Uterus (tissue), 3 donors: ENCODE measurements at regions not wholly inside any gene's neighbourhood (a gene's known extent, or its start where the extent isn't known, plus 50 kb on each side); places are given as distances from the start of the nearest gene placed in this dataset.

ENCODE experiments used
- DNase-seq, 2 donors: peaks; one replicate each; pipeline ENCODE4 v3.0.0-alpha.2; 2019 to 2020
- H3K27ac ChIP-seq, 2 donors: fragments of 200-600 bp; sonication (generic); 1 replicate in 1 of 2; 2 replicates in 1 of 2; pipeline ENCODE4 v1.5.1; 2016 to 2018
- H3K27me3 ChIP-seq, 2 donors: fragments of 200-600 bp; sonication (generic); one replicate each; pipeline ENCODE4 v1.5.1; 2018 to 2019; ENCODE audit warnings: control low read depth in 1 of 2
- H3K36me3 ChIP-seq, 2 donors: fragments of 200-600 bp; sonication (generic); one replicate each; pipeline ENCODE4 v1.5.1; 2019; ENCODE audit warnings: control low read depth in 1 of 2
- H3K4me1 ChIP-seq, 2 donors: fragments of 200-600 bp; sonication (generic); one replicate each; pipeline ENCODE4 v1.5.1; 2018 to 2019; ENCODE audit warnings: control low read depth in 1 of 2
- H3K4me3 ChIP-seq, 2 donors: fragments of 200-600 bp; sonication (generic); 1 replicate in 1 of 2; 2 replicates in 1 of 2; pipeline ENCODE4 v1.5.1; 2018 to 2019; ENCODE audit warnings: mild to moderate bottlenecking in 1 of 2
- H3K9me3 ChIP-seq, 2 donors: fragments of 200-600 bp; sonication (generic); one replicate each; pipeline ENCODE4 v1.5.1; 2019; ENCODE audit warnings: control low read depth in 1 of 2
- CTCF ChIP-seq, 4 experiments: fragments of 200-600 bp in 2 of 4; fragments of 450-650 bp in 2 of 4; sonication (generic) in 2 of 4; IDR thresholded peaks; one replicate each; pipeline ENCODE4 v1.5.1; 2016 to 2019; ENCODE audit warnings: antibody characterized with exemption in 4 of 4, mild to moderate bottlenecking in 2 of 4, moderate library complexity in 1 of 4
- POLR2A ChIP-seq, 2 donors: fragments of 450-650 bp; IDR thresholded peaks; one replicate each; pipeline ENCODE4 v1.6.1; 2016; ENCODE audit warnings: antibody characterized with exemption in 2 of 2, mild to moderate bottlenecking in 1 of 2, moderate library complexity in 1 of 2
- intact Hi-C: fragments of 100-400 bp; cut with DNase I; formaldehyde crosslinking; loops from one replicate; pipeline ENCODE4 v1.15.1; 2023; ENCODE audit warnings: low total_unique reads
- donor health status: DM: yes; HTN: yes; CAD: no.

- Histone ChIP-seq H3K27me3 (no peaks in the 10 kb centered on the region), H3K27ac (no peak overlapping the region), H3K4me1 (no peaks in the 10 kb centered on the region), H3K4me3 (no peak overlapping the region), H3K36me3 (no peaks in the 10 kb centered on the region), H3K9me3 (no peaks in the 10 kb centered on the region)
- intact Hi-C loops: no loop called here
- DNase-seq: no peak
- no peak for TF ChIP-seq POLR2A (IDR thresholded peaks at IDR 0.05)
These were observed 761.6 kb upstream of the SEMA6A start for GRCh38 chr5:117336208-117336607.

- Histone ChIP-seq H3K36me3 (no peaks in the 10 kb centered on the region), H3K27me3 (no peaks in the 10 kb centered on the region), H3K27ac (no peak overlapping the region), H3K4me1 (no peaks in the 10 kb centered on the region), H3K9me3 (no peaks in the 10 kb centered on the region), H3K4me3 (no peak overlapping the region)
- no peak for DNase-seq
- no peak for TF ChIP-seq POLR2A (IDR thresholded peaks at IDR 0.05)
- no peak for TF ChIP-seq CTCF (IDR thresholded peaks at IDR 0.05)
- intact Hi-C loops: no loop called here
These were observed 758.4 kb upstream of the SEMA6A start for GRCh38 chr5:117333011-117333410.

- Histone ChIP-seq H3K4me1 (no peaks in the 10 kb centered on the region), H3K9me3 (no peaks in the 10 kb centered on the region), H3K27ac (no peak overlapping the region), H3K36me3 (no peaks in the 10 kb centered on the region), H3K4me3 (no peak overlapping the region), H3K27me3 (no peaks in the 10 kb centered on the region)
- TF ChIP-seq CTCF (IDR thresholded peaks at IDR 0.05): no peak
- TF ChIP-seq POLR2A (IDR thresholded peaks at IDR 0.05): no peak
- intact Hi-C loops: no loop called here
- DNase-seq: no peak
These were observed 757.7 kb upstream of the SEMA6A start for GRCh38 chr5:117332341-117332740.

- TF ChIP-seq POLR2A (IDR thresholded peaks at IDR 0.05) (no peak), CTCF (IDR thresholded peaks at IDR 0.05) (no peak)
- H3K36me3 ChIP-seq: no peaks in the 10 kb centered on the region
- no peak overlapping the region for H3K27ac ChIP-seq
- no peaks in the 10 kb centered on the region for H3K4me1 ChIP-seq
- no peaks in the 10 kb centered on the region for H3K27me3 ChIP-seq
- no peak for DNase-seq
- H3K9me3 ChIP-seq: no peaks in the 10 kb centered on the region
- intact Hi-C loops: no loop called here
- H3K4me3 ChIP-seq: no peak overlapping the region
These were observed 752.9 kb upstream of the SEMA6A start for GRCh38 chr5:117327511-117327910.

- no peaks in the 10 kb centered on the region for H3K27me3 ChIP-seq
- intact Hi-C loops: no loop called here
These were observed 752.4 kb upstream of the SEMA6A start for GRCh38 chr5:117326997-117327396.

More at GRCh38 chr5:117326997-117327396, 752.4 kb upstream of the SEMA6A start:
- Histone ChIP-seq H3K27ac (no peak overlapping the region), H3K4me1 (no peaks in the 10 kb centered on the region), H3K4me3 (no peak overlapping the region), H3K36me3 (no peaks in the 10 kb centered on the region), H3K9me3 (no peaks in the 10 kb centered on the region)
- DNase-seq: no peak
- no peak for TF ChIP-seq POLR2A (IDR thresholded peaks at IDR 0.05)
- no peak for TF ChIP-seq CTCF (IDR thresholded peaks at IDR 0.05)
